ENCODE measurements at regions not wholly inside any gene's neighbourhood (a gene's known extent, or its start where the extent isn't known, plus 50 kb on each side); places are given as distances from the start of the nearest gene placed in this dataset.

- no peak overlapping the region for H3K4me3 Mint-ChIP-seq
- H3K36me3 Mint-ChIP-seq, result peaks cover 0 to 1% (median 0%) of the 10 kb centered on the region in 3 donors
Observed at GRCh38 chr17:52754838-52755237, 596.3 kb upstream of the CA10 start.

GRCh38 chr17:52751051-52751450 is 592.5 kb upstream of the CA10 start:
- CTCF ChIA-PET, result no interaction called here
- Mint-ChIP-seq H3K4me1 (no peaks in the 10 kb centered on the region), H3K27me3 (no peaks in the 10 kb centered on the region), H3K9me3 (peaks cover 0 to 19% (median 7%) of the 10 kb centered on the region in 5 donors), H3K27ac (no peak overlapping the region), H3K36me3 (peaks cover 0 to 1% (median 0%) of the 10 kb centered on the region in 3 donors), H3K4me3 (no peak overlapping the region)
- POLR2A ChIA-PET, result no interaction called here
- Histone ChIP-seq H3K9me3 (ENCODE audit: low read length) (no peaks in the 10 kb centered on the region), H3K27ac (ENCODE audit: low read depth, low read length) (no peak overlapping the region), H3K4me3 (ENCODE audit: low read length) (no peak overlapping the region), H3K27me3 (ENCODE audit: insufficient read depth, low read length, poor library complexity, severe bottlenecking) (no peaks in the 10 kb centered on the region), H3K4me1 (ENCODE audit: insufficient read depth, low read length) (no peaks in the 10 kb centered on the region), H3K36me3 (ENCODE audit: insufficient read depth, low read length) (no peaks in the 10 kb centered on the region)
- no peak for DNase-seq

More at GRCh38 chr17:52754838-52755237, 596.3 kb upstream of the CA10 start:
- Histone ChIP-seq H3K9me3 (ENCODE audit: low read length) (no peaks in the 10 kb centered on the region), H3K4me3 (ENCODE audit: low read length) (no peak overlapping the region), H3K27me3 (ENCODE audit: insufficient read depth, low read length, poor library complexity, severe bottlenecking) (no peaks in the 10 kb centered on the region), H3K27ac (ENCODE audit: low read depth, low read length) (no peak overlapping the region), H3K36me3 (ENCODE audit: insufficient read depth, low read length) (no peaks in the 10 kb centered on the region), H3K4me1 (ENCODE audit: insufficient read depth, low read length) (no peaks in the 10 kb centered on the region)
- H3K27ac Mint-ChIP-seq, result no peak overlapping the region
- H3K4me1 Mint-ChIP-seq, result no peaks in the 10 kb centered on the region
- no peak for DNase-seq
- ChIA-PET CTCF (no interaction called here), POLR2A (no interaction called here)
- peaks cover 0 to 19% (median 7%) of the 10 kb centered on the region in 5 donors for H3K9me3 Mint-ChIP-seq
- H3K27me3 Mint-ChIP-seq, result no peaks in the 10 kb centered on the region

DNA sequence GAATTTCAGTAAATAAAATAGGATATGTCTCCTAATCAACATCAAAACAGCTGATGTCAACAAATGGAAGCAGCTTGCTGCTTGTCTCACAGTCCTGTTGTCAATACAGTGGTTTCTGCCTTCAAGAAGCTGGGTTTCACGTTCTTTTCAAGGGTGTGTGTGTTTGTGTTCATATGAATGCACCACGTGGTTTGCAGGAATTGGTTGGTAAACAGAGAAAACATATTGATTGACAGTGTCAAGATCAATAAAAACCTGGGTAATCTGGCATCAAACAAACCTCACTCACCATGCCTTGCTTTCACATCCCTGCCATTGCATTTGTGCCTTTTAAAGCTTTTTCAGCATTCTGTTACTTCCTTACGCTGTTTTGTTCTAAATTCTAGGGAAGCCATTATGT is 585.7 kb upstream of the CA10 start:
- Mint-ChIP-seq H3K36me3 (no peaks in the 10 kb centered on the region), H3K4me3 (no peak overlapping the region), H3K27me3 (peaks cover 0 to 2% of the 10 kb centered on the region in 2 donors), H3K27ac (no peak overlapping the region), H3K9me3 (peaks cover 0 to 6% (median 1%) of the 10 kb centered on the region in 5 donors), H3K4me1 (no peaks in the 10 kb centered on the region)
- no peak overlapping the region for H3K27ac ChIP-seq (ENCODE audit: low read depth, low read length)
- POLR2A ChIA-PET, result no interaction called here
- no peaks in the 10 kb centered on the region for H3K9me3 ChIP-seq (ENCODE audit: low read length)
- H3K4me3 ChIP-seq (ENCODE audit: low read length), result no peak overlapping the region
- DNase-seq, result no peak
- H3K36me3 ChIP-seq (ENCODE audit: insufficient read depth, low read length), result no peaks in the 10 kb centered on the region
- no peaks in the 10 kb centered on the region for H3K27me3 ChIP-seq (ENCODE audit: insufficient read depth, low read length, poor library complexity, severe bottlenecking)
- no peaks in the 10 kb centered on the region for H3K4me1 ChIP-seq (ENCODE audit: insufficient read depth, low read length)
- CTCF ChIA-PET, result no interaction called here

GRCh38 chr17:52740006-52740405 is 581.5 kb upstream of the CA10 start:
- Histone ChIP-seq H3K27me3 (ENCODE audit: insufficient read depth, low read length, poor library complexity, severe bottlenecking) (no peaks in the 10 kb centered on the region), H3K27ac (ENCODE audit: low read depth, low read length) (no peak overlapping the region), H3K4me1 (ENCODE audit: insufficient read depth, low read length) (no peaks in the 10 kb centered on the region), H3K36me3 (ENCODE audit: insufficient read depth, low read length) (no peaks in the 10 kb centered on the region), H3K9me3 (ENCODE audit: low read length) (no peaks in the 10 kb centered on the region), H3K4me3 (ENCODE audit: low read length) (no peak overlapping the region)
- H3K27ac Mint-ChIP-seq, result no peak overlapping the region
- H3K9me3 Mint-ChIP-seq, result peaks cover 0 to 5% (median 1%) of the 10 kb centered on the region in 5 donors
- ChIA-PET POLR2A (no interaction called here), CTCF (no interaction called here)
- DNase-seq, result no peak
- no peaks in the 10 kb centered on the region for H3K4me1 Mint-ChIP-seq
- H3K27me3 Mint-ChIP-seq, result peaks cover 0 to 2% of the 10 kb centered on the region in 2 donors
- no peak overlapping the region for H3K4me3 Mint-ChIP-seq
- no peaks in the 10 kb centered on the region for H3K36me3 Mint-ChIP-seq

- Mint-ChIP-seq H3K4me1 (no peaks in the 10 kb centered on the region), H3K27me3 (peaks cover 0 to 2% of the 10 kb centered on the region in 2 donors), H3K36me3 (no peaks in the 10 kb centered on the region), H3K9me3 (peaks cover 0 to 4% (median 0%) of the 10 kb centered on the region in 5 donors), H3K27ac (no peak overlapping the region), H3K4me3 (no peak overlapping the region)
- no peak overlapping the region for H3K4me3 ChIP-seq (ENCODE audit: low read length)
- no peaks in the 10 kb centered on the region for H3K4me1 ChIP-seq (ENCODE audit: insufficient read depth, low read length)
- no peak overlapping the region for H3K27ac ChIP-seq (ENCODE audit: low read depth, low read length)
- POLR2A ChIA-PET, result no interaction called here
- no peaks in the 10 kb centered on the region for H3K9me3 ChIP-seq (ENCODE audit: low read length)
- CTCF ChIA-PET, result no interaction called here
- H3K36me3 ChIP-seq (ENCODE audit: insufficient read depth, low read length), result no peaks in the 10 kb centered on the region
- DNase-seq, result no peak
- no peaks in the 10 kb centered on the region for H3K27me3 ChIP-seq (ENCODE audit: insufficient read depth, low read length, poor library complexity, severe bottlenecking)
Observed at GRCh38 chr17:52738791-52739190, 580.3 kb upstream of the CA10 start.

GRCh38 chr17:52737071-52737470 is 578.6 kb upstream of the CA10 start:
- Histone ChIP-seq H3K4me1 (ENCODE audit: insufficient read depth, low read length) (no peaks in the 10 kb centered on the region), H3K27me3 (ENCODE audit: insufficient read depth, low read length, poor library complexity, severe bottlenecking) (no peaks in the 10 kb centered on the region), H3K36me3 (ENCODE audit: insufficient read depth, low read length) (no peaks in the 10 kb centered on the region), H3K27ac (ENCODE audit: low read depth, low read length) (no peak overlapping the region), H3K4me3 (ENCODE audit: low read length) (no peak overlapping the region), H3K9me3 (ENCODE audit: low read length) (no peaks in the 10 kb centered on the region)
- Mint-ChIP-seq H3K27me3 (no peaks in the 10 kb centered on the region), H3K36me3 (no peaks in the 10 kb centered on the region), H3K4me3 (no peak overlapping the region), H3K9me3 (peaks cover 0 to 9% (median 0%) of the 10 kb centered on the region in 5 donors), H3K27ac (no peak overlapping the region), H3K4me1 (no peaks in the 10 kb centered on the region)
- POLR2A ChIA-PET, result no interaction called here
- CTCF ChIA-PET, result no interaction called here
- no peak for DNase-seq

GRCh38 chr17:52732841-52733240 is 574.3 kb upstream of the CA10 start:
- Mint-ChIP-seq H3K36me3 (no peaks in the 10 kb centered on the region), H3K9me3 (peaks cover 0 to 14% (median 2%) of the 10 kb centered on the region in 5 donors), H3K27me3 (no peaks in the 10 kb centered on the region), H3K4me1 (no peaks in the 10 kb centered on the region), H3K27ac (no peak overlapping the region), H3K4me3 (no peak overlapping the region)
- Histone ChIP-seq H3K27me3 (ENCODE audit: insufficient read depth, low read length, poor library complexity, severe bottlenecking) (no peaks in the 10 kb centered on the region), H3K9me3 (ENCODE audit: low read length) (no peaks in the 10 kb centered on the region), H3K36me3 (ENCODE audit: insufficient read depth, low read length) (no peaks in the 10 kb centered on the region), H3K4me3 (ENCODE audit: low read length) (no peak overlapping the region), H3K4me1 (ENCODE audit: insufficient read depth, low read length) (no peaks in the 10 kb centered on the region), H3K27ac (ENCODE audit: low read depth, low read length) (no peak overlapping the region)
- CTCF ChIA-PET, result no interaction called here
- DNase-seq, result no peak
- POLR2A ChIA-PET, result no interaction called here

DNA sequence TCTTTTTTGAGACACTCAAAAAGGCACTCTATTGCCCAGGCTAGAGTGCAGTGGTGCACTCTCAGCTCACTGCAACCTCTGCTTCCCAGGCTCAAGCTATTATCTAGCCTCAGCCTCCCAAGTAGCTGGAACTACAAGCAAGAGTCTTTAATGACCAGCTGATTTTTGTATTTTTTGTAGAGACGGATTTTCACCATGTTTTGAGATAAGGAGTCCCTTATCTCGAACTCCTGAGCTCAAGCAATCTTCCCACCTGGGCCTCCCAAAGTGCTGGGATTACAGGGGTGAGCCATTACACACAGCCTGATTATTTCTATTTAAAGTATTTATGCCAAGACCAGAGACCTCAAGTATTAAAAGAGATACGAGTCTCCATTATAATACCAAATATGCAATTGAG is 566.1 kb upstream of the CA10 start:
- H3K27ac Mint-ChIP-seq, result no peak overlapping the region
- ChIA-PET CTCF (no interaction called here), POLR2A (no interaction called here)
- no peak overlapping the region for H3K4me3 Mint-ChIP-seq
- H3K4me3 ChIP-seq (ENCODE audit: low read length), result no peak overlapping the region
- no peaks in the 10 kb centered on the region for H3K9me3 ChIP-seq (ENCODE audit: low read length)
- H3K27me3 Mint-ChIP-seq, result no peaks in the 10 kb centered on the region
- H3K27me3 ChIP-seq (ENCODE audit: insufficient read depth, low read length, poor library complexity, severe bottlenecking), result no peaks in the 10 kb centered on the region
- no peaks in the 10 kb centered on the region for H3K4me1 ChIP-seq (ENCODE audit: insufficient read depth, low read length)
- peaks cover 2 to 11% (median 4%) of the 10 kb centered on the region in 5 donors for H3K9me3 Mint-ChIP-seq
- no peak for DNase-seq
- H3K4me1 Mint-ChIP-seq, result no peaks in the 10 kb centered on the region
- H3K36me3 ChIP-seq (ENCODE audit: insufficient read depth, low read length), result no peaks in the 10 kb centered on the region
- H3K36me3 Mint-ChIP-seq, result no peaks in the 10 kb centered on the region
- no peak overlapping the region for H3K27ac ChIP-seq (ENCODE audit: low read depth, low read length)

DNA sequence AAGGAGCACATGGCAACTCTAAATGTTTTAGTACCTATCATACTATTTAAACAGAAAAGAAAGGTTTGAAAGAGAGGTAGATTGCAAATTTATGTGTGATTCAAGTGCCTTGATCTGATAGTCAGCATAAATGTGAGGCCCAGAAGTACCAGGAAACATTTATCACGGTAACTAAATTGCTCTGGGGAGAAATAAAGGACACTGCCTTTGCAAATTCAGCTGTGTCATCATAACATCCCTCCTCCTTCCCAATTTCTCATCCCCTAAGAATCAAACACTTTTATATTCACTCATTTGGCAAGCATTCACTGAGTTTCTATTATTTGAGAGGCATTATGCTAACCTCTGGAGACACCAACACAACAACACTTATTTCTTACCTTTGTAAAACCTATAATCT is 563.4 kb upstream of the CA10 start:
- Histone ChIP-seq H3K9me3 (ENCODE audit: low read length) (no peaks in the 10 kb centered on the region), H3K27ac (ENCODE audit: low read depth, low read length) (no peak overlapping the region), H3K4me1 (ENCODE audit: insufficient read depth, low read length) (no peaks in the 10 kb centered on the region), H3K27me3 (ENCODE audit: insufficient read depth, low read length, poor library complexity, severe bottlenecking) (no peaks in the 10 kb centered on the region), H3K4me3 (ENCODE audit: low read length) (no peak overlapping the region), H3K36me3 (ENCODE audit: insufficient read depth, low read length) (no peaks in the 10 kb centered on the region)
- no peaks in the 10 kb centered on the region for H3K27me3 Mint-ChIP-seq
- no peaks in the 10 kb centered on the region for H3K36me3 Mint-ChIP-seq
- no peak for DNase-seq
- H3K4me1 Mint-ChIP-seq, result no peaks in the 10 kb centered on the region
- no peak overlapping the region for H3K4me3 Mint-ChIP-seq
- ChIA-PET CTCF (no interaction called here), POLR2A (no interaction called here)
- H3K9me3 Mint-ChIP-seq, result peaks cover 0 to 25% (median 7%) of the 10 kb centered on the region in 5 donors
- H3K27ac Mint-ChIP-seq, result no peak overlapping the region
